Cardiac muscle cell (in vitro differentiated cells and primary cell): ENCODE measurements at regions not wholly inside any gene's neighbourhood (a gene's known extent, or its start where the extent isn't known, plus 50 kb on each side); places are given as distances from the start of the nearest gene placed in this dataset.
A peak's percentile ranks its signal among the peaks of the same experiment; 100 is the strongest.

Source experiments
- DNase-seq, 2 donors: peaks; one replicate each; pipeline versions ENCODE4 v3.0.0 to v3.0.0-alpha.2; 2010 to 2017; ENCODE audit warnings: low read depth in 1 of 2, low spot score in 1 of 2
- H3K27ac ChIP-seq: fragments of 200-600 bp; sonication (generic); 2 replicates; pipeline ENCODE4 v1.5.1; 2016
- H3K27me3 ChIP-seq: fragments of 200-600 bp; sonication (generic); 2 replicates; pipeline ENCODE4 v1.6.0; 2016; ENCODE audit warnings: control low read depth
- H3K36me3 ChIP-seq: fragments of 200-600 bp; sonication (generic); 2 replicates; pipeline ENCODE4 v1.5.1; 2016; ENCODE audit warnings: control low read depth
- H3K4me1 ChIP-seq: fragments of 200-600 bp; sonication (generic); 2 replicates; pipeline ENCODE4 v1.8.1; 2017; ENCODE audit warnings: low read depth, mild to moderate bottlenecking, mixed run types
- H3K4me3 ChIP-seq: fragments of 200-600 bp; sonication (generic); 2 replicates; pipeline ENCODE4 v1.5.1; 2016; ENCODE audit warnings: mild to moderate bottlenecking
- H3K9me3 ChIP-seq: fragments of 200-600 bp; sonication (generic); 2 replicates; pipeline ENCODE4 v1.5.1; 2017; ENCODE audit warnings: low read depth, mild to moderate bottlenecking, control low read depth
- CTCF ChIP-seq: IDR thresholded peaks from 2 replicates; pipeline ENCODE4 v1.5.1; 2012; ENCODE audit warnings: low read depth, mild to moderate bottlenecking, low read length

- Histone ChIP-seq H3K4me3 (no peak overlapping the region), H3K36me3 (no peaks in the 10 kb centered on the region), H3K9me3 (no peaks in the 10 kb centered on the region), H3K27ac (no peak overlapping the region), H3K27me3 (no peaks in the 10 kb centered on the region), H3K4me1 (no peaks in the 10 kb centered on the region)
- DNase-seq: peak in 1 of 2 donors; percentile 1
- no peak for TF ChIP-seq CTCF
Observed at GRCh38 chr14:43540948-43541347, 966.1 kb downstream of the FSCB start.

- Histone ChIP-seq H3K4me1 (no peaks in the 10 kb centered on the region), H3K4me3 (no peak overlapping the region), H3K36me3 (no peaks in the 10 kb centered on the region), H3K27me3 (no peaks in the 10 kb centered on the region), H3K27ac (no peak overlapping the region), H3K9me3 (no peaks in the 10 kb centered on the region)
- DNase-seq: peak; percentile 32 to 66
- peak; percentile 41 for TF ChIP-seq CTCF
Observed at GRCh38 chr14:43539210-43539609, 967.9 kb downstream of the FSCB start.

GRCh38 chr14:43535231-43535838 lies 971.7 kb downstream of the FSCB start:
- Histone ChIP-seq H3K27ac (no peak overlapping the region), H3K36me3 (no peaks in the 10 kb centered on the region), H3K27me3 (no peaks in the 10 kb centered on the region), H3K4me1 (no peaks in the 10 kb centered on the region), H3K9me3 (no peaks in the 10 kb centered on the region), H3K4me3 (no peak overlapping the region)
- no peak for TF ChIP-seq CTCF
- no peak for DNase-seq

- TF ChIP-seq CTCF: no peak
- no peaks in the 10 kb centered on the region for H3K36me3 ChIP-seq
- no peaks in the 10 kb centered on the region for H3K4me1 ChIP-seq
- no peaks in the 10 kb centered on the region for H3K27me3 ChIP-seq
- DNase-seq: no peak
- H3K9me3 ChIP-seq: no peaks in the 10 kb centered on the region
- H3K4me3 ChIP-seq: no peak overlapping the region
- H3K27ac ChIP-seq: no peak overlapping the region
Observed at GRCh38 chr14:43532825-43533416, 974.2 kb downstream of the FSCB start.

- Histone ChIP-seq H3K27me3 (no peaks in the 10 kb centered on the region), H3K4me1 (no peaks in the 10 kb centered on the region), H3K9me3 (no peaks in the 10 kb centered on the region), H3K36me3 (no peaks in the 10 kb centered on the region), H3K27ac (no peak overlapping the region), H3K4me3 (no peak overlapping the region)
- no peak for DNase-seq
- TF ChIP-seq CTCF: no peak
Observed at GRCh38 chr14:43528321-43528720, 978.8 kb downstream of the FSCB start.
